Dedifferentiated amniotic fluid mesenchymal stem cell (primary cell): ENCODE measurements at regions not wholly inside any gene's neighbourhood (a gene's known extent, or its start where the extent isn't known, plus 50 kb on each side); places are given as distances from the start of the nearest gene placed in this dataset.

Experiments
- DNase-seq: peaks from one replicate; pipeline ENCODE4 v3.0.0-alpha.2; 2016; ENCODE audit errors: extremely low spot score

DNA sequence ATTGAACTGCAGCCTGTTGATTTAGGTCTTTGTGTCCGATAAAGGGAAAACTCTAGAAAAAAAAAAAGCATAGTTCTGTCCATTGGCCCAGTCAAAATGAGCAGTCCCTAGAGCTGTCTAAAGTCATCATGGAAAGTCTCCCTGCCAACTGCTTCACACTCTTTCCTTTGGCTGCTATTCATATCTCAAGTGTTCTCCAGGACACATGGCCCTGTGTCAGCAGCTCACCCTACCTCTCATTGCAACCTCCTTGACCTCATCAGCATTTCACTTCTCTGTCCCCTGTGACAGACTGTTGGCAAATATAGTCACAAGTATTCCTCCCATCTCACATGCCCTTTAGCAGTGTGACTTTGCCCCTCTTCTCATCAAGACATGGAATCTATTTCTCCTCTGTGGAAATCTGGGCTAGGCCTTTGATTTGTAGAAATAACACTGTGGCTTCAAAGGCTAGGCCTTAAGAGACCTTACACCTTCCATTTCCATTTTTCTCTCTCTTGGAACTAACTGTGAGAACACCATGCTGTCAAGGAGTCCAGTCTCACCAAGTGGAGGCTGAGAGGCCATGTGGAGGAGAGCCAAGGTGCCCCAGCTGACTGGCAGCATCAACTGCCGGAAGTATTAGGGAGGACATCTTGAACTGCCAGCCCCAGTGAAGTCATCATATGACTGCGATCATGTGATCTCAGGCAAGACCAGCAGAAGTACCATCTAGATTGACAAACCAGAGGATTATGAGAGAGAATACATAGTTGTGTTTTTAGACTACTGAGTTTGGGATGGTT is 149.4 kb upstream of the TARS1 start:
- no peak for DNase-seq

DNA sequence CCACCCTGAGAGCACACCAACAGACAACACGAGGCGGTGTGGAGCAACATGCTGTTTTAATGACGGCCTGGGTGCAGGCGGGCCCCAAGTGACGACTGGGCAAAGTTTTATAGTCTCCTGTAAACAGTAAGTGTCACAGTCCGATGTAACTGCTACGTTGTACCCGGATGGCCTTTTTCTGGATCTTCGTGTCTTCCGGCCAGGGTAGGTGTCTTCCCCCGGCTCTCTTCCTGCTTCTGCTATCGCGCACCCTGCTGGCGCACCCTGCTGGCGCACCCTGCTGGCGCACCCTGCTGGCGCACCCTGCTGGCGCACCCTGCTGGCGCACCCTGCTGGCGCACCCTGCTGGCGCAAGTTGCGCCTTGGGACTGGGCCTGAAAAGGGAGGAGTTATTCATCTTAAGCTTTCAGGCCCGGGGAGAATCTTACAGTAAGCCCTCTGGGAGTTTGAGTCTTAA is 143.0 kb upstream of the TARS1 start:
- DNase-seq = no peak

DNA sequence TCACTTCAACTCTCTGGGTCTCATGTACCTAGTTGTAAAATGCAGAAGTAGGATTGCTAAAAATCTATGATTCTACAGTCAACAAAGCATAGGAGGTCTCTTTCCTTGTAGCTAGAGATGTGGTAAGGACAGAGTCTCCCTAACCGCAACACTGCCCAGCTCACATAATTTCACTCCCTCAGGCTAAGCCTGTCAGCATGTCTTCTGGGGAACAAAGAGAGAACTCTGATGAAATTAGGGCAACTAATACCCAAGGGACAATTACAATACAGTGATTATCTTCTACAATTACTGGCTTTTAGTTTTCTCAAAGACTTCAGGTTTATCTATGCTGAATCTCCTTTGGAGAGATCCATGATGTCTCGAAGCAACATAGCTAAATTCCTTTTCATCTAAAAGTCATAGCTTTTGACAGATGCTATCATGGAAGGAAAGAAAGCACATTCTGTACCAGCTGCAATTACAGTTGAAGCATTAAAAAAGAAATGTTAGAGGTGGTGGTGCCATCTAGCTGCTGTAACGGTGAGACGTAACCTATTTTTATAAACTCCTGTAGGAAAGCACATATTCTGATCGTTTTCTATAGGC is 141.1 kb upstream of the TARS1 start:
- DNase-seq = peak; percentile 77

DNA sequence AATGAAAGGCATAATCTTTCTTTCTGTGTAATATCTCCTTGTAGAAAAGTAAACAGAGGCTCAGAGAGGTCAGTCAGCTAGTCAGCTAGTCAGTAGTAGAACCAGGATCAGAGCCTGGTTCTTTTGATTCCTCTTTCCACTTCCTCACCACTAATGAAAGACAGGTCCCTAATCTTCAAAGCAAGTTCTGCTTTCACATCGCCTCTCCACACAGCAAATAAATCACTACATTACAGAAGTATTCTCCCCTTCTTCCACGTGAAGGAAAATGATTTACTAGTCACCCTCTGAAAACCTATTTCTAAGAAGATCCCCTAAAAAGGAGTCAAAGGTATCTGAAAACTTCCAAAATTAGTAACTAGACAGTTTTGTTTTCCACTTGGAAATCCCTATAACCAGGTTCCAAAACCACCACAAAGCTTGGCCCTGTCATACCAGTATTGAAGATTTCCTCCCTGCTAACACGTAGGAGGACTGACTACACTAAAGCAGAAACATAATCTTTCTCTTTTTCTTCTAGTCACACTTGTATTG is 140.5 kb upstream of the TARS1 start:
- DNase-seq = no peak

DNA sequence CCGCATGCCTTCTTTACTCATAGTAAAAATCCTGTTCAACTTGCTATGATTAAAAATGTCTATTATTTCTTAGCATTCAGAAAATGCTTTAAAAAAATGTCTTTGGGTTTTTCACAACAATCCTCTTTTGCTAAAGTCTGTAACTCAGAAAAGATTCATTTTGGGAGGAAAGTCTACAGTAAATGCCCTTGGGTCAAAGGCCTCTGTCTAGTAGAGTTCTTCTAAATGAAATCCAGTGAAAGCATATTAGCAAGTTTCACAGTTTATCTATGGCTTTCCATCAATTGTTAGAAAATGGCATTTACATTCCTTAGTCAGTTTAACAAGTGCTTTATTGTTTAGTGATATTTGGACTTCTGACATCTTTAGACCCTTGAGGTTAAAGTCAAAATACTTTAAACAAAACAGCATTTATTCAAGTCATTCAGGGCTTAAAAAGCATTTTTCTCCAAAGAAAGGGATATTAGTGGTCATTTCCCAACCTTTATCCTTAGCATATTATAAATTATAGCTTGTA is 137.1 kb upstream of the TARS1 start:
- no peak for DNase-seq

DNA sequence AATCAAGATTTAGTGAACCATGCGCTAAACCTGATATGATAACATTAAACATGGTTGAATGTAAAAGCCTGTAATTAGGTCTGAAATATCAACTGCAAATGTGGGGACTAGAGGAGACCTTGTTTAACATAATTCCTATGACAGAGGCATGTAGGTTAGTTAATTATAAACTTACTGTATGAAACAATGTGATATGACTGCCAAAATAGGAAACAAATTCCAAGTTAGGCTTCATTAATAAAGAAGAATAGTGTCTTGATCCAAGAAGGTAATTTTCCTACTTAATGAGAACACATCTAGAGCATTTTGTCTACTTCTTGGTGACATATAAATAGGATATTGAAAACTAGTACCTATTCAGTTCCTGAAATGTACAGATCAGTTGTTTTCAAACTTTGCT is 136.2 kb upstream of the TARS1 start:
- DNase-seq = no peak

DNA sequence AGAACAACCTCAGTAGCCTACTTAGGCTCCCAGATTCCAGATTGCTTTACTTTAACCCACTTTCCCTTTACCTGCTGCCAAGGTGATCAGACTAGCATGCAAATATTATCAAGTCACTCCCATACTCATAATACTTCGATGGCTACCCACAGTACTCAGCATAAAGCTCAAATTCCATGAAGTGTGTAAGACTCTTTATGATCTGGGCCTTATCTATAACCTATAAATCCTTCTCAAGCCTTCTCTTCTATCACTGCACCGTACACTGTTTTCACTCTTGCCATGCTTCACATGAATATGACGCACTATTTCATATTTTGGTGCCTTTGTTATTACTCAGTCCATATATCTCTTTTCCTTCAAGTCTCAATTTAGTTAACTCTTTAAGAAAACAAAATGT is 135.2 kb upstream of the TARS1 start:
- no peak for DNase-seq

DNA sequence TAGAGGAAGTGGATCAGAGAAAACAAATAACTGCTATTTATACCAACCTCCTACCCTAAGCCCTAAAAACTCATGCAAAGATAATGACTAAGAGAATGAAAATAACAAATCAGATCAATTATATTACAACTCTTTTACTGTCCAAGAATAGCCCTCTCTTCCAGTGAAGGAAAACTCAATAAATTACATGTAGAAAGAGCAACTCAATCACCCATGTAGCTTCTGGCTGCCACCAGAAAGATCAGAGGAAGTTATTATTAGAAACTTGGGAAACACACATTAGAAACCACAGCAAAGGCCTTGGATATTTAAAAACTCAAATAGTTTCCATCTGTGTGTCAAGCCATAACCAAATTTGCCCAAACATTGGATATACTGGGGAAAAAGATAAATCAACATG is 134.0 kb upstream of the TARS1 start:
- DNase-seq = no peak

DNA sequence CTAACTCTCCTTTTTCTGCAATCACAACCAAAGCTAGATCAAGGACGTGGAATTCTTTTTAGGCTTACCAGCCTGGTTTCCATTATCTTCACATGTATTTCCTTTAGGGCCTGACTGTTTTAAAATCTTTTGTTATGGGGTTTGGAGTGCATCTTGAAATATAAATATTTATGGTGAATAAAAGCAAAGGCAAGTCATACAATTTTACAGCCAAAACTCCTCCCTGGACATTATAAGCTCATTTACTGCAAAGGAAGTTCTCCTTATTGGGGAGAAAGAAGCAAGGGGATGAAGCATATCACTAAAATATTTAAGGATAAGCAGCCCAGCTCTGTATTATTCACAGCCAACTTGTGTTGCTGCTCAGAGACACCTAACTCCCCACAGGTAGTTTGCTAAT is 132.2 kb upstream of the TARS1 start:
- DNase-seq = no peak

DNA sequence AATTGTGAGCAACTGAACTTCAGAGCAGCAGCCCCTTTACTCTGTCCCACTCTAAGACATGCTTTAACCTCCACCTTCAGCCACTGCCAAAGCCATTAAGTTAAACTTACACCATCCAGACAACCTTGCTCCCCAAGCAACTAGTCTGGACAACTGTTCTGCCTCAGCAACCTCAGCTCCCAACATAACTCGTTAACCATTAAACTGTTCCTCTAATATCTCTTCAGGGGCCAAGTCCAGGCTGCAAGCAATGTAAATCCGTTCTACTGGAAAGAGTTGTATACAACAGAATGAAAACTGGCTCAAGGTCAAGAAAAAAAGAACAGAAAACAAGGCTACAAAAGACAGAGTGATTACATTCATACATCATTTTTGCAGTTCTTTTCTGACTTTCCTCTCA is 131.7 kb upstream of the TARS1 start:
- DNase-seq = no peak

DNA sequence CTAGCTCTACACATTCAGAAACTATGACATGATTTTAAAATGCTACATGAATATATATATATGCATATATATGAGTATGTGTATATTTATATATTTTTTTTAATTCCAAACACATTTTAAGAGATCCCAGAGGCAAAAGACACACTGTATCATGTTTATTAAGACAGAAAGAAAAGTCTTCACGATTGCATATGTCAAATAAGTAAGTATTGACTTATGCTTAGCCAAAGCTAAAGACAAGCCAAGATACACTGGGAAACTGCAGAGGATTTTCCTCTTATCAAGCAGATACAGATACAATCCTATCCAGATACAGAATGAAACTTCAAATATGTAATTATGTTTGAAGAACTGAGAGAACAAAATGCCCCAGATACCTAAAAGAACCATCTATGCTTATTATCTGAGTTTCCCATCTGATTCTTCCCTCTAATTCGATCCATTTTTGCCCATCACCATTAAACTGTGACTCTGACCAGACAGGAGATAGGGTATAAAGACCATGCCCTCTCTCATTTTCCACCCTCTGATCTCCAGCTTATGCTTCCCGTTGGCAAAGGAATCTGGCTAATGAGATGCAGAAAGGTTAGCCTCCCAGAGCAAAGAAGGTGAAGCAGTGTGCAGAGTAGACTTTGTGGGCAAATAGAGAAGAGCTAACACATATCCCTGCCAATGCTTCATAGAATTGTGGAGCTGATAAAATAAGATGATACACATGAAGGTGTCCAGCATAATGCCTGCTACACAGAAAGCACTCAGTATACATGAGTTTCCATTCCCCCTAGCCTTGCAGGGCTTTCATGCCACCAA is 131.0 kb upstream of the TARS1 start:
- DNase-seq = no peak

DNA sequence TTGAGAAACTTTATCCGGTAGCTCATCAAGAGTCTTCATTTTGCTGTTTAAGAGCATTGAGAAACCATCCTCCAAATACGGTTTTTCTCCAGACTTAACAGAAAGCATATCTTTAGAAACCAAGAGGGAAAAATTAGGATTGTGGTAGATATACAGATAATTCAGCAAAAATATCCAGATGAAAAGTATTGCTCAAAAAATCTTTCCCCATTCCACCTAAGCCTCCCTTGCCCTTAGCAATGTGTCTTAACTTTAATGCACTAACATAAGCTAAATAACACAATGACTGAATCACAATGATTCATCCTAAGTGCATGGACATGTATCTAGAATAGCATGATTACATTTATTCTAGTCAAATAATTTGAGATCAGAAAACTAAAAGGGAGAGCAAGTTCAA is 130.3 kb upstream of the TARS1 start:
- DNase-seq = peak; percentile 63

DNA sequence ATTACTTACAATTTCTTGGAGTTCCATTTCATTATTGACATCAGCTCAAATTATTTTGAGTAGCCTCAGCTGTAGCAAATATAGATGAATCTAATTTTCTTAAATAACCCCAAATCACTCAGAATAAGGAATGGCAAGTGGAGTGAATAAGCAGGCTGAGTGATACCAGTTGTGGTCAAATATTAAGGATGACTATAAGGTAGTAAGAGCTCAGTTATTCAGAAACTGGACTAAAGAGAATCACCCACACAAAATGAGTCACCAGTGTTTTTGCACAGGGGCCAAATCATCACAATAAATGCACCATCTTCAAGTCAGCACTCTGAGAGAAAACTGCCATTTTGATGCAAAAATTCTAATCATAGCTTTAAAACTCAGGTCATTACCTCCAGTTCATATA is 128.9 kb upstream of the TARS1 start:
- peak; percentile 74 for DNase-seq

DNA sequence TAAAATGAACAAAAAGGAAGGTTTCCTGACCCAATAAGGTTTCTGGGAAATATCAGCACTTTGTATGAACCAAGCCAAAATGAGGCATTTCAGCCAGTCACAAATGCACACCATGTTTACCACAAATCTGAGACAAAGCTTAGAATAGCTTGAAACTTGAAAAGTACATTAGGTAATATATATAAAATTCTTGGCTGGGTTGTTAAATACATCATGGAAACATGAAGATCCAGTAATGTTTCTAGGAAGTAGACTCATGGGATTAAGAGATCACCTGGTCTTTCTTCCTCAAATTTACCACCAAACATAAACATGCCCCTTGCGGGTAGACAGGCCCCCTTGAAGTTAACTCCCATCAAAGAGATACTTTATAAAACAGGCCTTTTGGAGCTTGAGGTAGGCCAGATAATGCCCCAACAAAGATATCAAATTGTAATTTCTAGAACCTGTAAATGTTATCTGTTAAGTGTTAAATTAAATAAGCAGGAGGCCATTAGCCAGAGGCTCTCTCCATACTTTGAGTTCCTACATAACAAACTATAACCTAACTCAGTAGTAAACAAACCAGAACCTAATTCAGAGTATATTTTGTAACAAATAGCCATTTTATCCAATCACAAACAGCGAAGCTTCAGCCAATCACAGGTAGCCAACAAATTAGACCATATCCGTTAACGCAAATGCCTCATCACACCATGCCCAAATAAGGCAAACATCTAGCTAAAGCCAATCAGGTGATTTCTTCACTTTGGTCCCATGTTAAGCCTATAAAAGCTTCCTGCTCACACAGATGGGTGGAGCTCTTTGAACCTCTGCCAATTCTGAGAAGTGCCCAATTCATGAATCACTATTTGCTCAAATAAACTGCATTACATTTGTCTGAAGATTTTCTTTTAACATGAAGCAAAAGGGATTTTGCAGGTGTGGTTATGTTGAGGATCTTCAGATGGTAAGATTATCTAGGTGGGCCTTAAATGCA is 127.9 kb upstream of the TARS1 start:
- peak; percentile 65 for DNase-seq

DNA sequence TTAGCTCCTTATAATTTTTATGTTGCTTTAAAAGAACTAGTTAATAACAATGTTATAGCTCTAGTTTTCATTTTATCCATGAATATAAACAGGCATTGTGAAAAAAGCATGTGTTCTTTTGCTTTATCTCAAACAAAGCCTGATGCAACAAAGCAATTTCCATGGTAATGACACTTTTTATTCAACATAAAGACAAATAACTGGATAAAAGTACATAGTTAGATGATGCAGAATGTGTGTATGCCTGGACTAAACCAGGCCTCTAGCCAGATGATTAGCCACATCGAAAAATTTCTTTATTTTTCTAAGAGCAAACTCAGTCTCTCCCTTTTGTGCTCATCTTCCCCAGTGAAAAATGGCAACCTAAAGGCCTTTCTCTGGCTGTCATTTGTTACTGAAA is 125.6 kb upstream of the TARS1 start:
- DNase-seq = peak; percentile 89

DNA sequence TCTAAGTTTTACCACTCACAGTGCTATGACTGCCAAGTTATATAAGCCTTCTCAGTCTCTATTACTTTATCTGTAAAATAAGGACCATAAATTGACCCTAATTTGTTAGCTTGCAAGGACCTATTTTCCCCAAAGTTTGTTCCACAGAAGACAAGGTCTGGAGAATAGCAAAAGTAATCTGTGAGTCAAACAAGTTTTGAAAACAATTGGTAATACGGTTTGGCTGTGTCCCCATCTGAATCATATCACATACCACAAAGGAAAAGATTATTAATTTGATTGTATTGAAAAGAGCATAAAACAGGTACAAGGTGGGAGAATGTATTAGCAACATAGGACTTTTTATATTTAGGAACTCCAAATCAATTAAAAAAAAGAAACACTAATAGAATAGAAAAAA is 124.0 kb upstream of the TARS1 start:
- DNase-seq = no peak

DNA sequence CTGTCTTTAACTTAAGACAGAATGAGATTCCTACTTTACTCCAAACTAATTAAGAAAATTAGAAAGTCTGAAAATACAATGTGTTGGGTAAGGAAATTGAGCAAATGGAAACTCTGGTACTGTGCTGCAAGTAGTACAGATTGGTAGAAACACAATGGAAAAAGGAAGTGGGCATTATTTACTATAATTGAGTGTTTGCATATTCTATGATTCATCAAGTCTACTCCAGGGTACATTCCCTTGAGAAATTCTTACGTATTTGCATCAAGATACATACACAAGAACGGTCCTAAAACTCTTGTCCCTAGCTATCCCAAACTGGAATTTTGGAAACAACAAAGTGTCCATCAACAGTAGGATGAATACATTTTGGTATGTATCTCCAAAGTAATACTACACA is 123.5 kb upstream of the TARS1 start:
- no peak for DNase-seq

DNA sequence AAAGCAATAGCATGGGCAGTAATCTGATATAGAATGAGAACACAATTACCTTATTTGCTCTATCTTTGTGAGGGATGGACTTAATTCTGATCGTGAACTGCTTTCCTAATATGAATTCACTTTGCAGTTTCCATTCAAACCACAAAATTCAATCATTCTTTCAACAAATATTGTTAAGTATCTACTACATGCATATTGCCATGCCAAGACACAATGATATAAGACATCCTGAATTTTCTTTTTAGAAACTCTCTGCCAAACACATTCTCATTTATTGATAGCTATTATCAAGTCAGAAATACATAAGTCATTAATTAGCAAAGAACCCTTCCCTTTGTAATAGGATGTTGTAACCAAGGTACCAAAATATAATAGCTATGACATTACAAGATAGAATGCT is 121.6 kb upstream of the TARS1 start:
- no peak for DNase-seq

DNA sequence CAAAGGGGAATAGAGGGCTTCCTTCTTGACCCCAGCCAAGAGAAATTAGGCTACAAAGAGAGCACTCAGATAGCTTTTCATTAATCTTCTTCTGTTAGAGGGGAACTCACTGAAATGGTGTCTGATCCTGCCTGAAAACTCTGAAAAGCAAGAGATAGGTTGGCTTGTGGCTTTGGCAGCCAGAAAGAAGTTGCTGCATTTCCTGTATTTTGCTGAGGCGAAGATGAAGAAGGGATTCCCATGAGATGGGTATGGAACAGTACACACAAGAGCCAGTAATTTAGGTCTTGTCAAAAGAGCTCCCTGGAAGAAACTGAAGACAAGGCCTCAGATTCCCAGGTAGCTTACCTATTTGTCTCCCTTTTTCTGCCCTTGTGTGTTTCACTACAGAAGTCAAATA is 120.9 kb upstream of the TARS1 start:
- no peak for DNase-seq

DNA sequence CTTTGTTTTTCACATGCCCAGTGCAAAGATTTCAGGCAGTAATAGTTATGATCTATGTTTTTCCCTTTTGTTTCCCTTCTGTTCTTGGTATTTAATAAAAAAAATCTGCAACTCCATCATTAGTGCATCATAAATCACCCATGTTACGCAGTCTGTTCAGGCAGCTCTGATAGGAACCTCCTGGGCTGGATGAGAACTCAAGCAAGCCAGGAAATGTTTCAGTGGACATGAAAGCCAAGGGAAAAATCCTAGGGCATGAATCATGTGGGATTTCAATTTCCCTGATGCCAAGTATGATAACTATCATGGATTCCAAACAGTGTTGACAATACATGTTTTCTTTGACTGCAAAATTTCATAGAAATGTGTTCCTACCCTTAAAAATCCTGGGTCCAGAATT is 119.7 kb upstream of the TARS1 start:
- peak; percentile 92 for DNase-seq

DNA sequence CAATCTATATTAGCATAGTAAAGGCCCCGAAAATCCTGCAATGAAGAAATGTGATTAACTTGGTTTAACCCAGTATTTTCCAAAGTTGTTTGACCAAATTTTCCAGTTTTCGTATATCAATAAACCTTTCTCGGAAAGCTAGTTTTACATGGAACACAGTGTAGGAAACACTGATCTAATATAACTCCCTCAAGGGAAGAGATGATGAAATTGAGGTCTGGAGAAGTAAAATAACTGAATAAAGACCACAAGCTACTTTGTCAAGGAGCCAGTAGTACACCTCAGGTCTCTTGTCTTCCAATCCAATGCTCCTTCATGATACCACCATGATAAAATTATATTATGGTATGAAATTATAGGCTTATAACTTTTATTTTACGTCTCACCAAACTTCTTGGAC is 118.1 kb upstream of the TARS1 start:
- no peak for DNase-seq
